Osteocyte (in vitro differentiated cells): ENCODE measurements at regions not wholly inside any gene's neighbourhood (a gene's known extent, or its start where the extent isn't known, plus 50 kb on each side); places are given as distances from the start of the nearest gene placed in this dataset.

Source experiments
- DNase-seq: peaks from one replicate; pipeline ENCODE4 v3.0.0; 2021; ENCODE audit warnings: mixed read lengths; ENCODE audit not compliant: unreplicated experiment; ENCODE audit errors: extremely low spot score
- H3K27ac Mint-ChIP-seq: one replicate; pipeline ENCODE4 v1.8.0; 2021; ENCODE audit warnings: mild to moderate bottlenecking, mixed read lengths; ENCODE audit not compliant: unreplicated experiment
- H3K27me3 Mint-ChIP-seq: one replicate; pipeline ENCODE4 v1.8.0; 2021; ENCODE audit warnings: mixed read lengths; ENCODE audit not compliant: unreplicated experiment
- H3K36me3 Mint-ChIP-seq: one replicate; pipeline ENCODE4 v1.8.0; 2021; ENCODE audit warnings: mixed read lengths; ENCODE audit not compliant: unreplicated experiment
- H3K4me1 Mint-ChIP-seq: one replicate; pipeline ENCODE4 v1.8.0; 2021; ENCODE audit warnings: mixed read lengths; ENCODE audit not compliant: unreplicated experiment
- H3K4me3 Mint-ChIP-seq: one replicate; pipeline ENCODE4 v1.8.0; 2021; ENCODE audit warnings: mild to moderate bottlenecking, moderate library complexity, mixed read lengths; ENCODE audit not compliant: unreplicated experiment
- H3K9me3 Mint-ChIP-seq: one replicate; pipeline ENCODE4 v1.8.0; 2021; ENCODE audit warnings: mixed read lengths; ENCODE audit not compliant: unreplicated experiment
- CTCF ChIP-seq: fragments of 200-600 bp; sonication (generic); IDR thresholded peaks from 2 replicates; pipeline ENCODE4 v1.5.0; 2021; ENCODE audit warnings: antibody characterized with exemption, mild to moderate bottlenecking, moderate library complexity

GRCh38 chr16:54356391-54356790 is 69.8 kb upstream of the IRX3 start:
- no peaks in the 10 kb centered on the region for H3K36me3 Mint-ChIP-seq
- no peak for DNase-seq
- TF ChIP-seq CTCF: no peak
- no peak overlapping the region for H3K4me3 Mint-ChIP-seq
- no peak overlapping the region for H3K27ac Mint-ChIP-seq
- H3K4me1 Mint-ChIP-seq: no peaks in the 10 kb centered on the region
- H3K9me3 Mint-ChIP-seq: peaks cover 9% of the 10 kb centered on the region
- H3K27me3 Mint-ChIP-seq: peaks cover 14% of the 10 kb centered on the region

- Mint-ChIP-seq H3K4me1 (no peaks in the 10 kb centered on the region), H3K9me3 (peaks cover 9% of the 10 kb centered on the region), H3K36me3 (no peaks in the 10 kb centered on the region), H3K27me3 (peaks cover 5% of the 10 kb centered on the region), H3K27ac (no peak overlapping the region), H3K4me3 (no peak overlapping the region)
- TF ChIP-seq CTCF: no peak
- no peak for DNase-seq
These were observed 68.7 kb upstream of the IRX3 start for GRCh38 chr16:54355251-54355650.

- no peak for TF ChIP-seq CTCF
- peaks cover 2% of the 10 kb centered on the region for H3K27me3 Mint-ChIP-seq
- H3K4me3 Mint-ChIP-seq: no peak overlapping the region
- no peak overlapping the region for H3K27ac Mint-ChIP-seq
- peaks cover 9% of the 10 kb centered on the region for H3K9me3 Mint-ChIP-seq
- no peaks in the 10 kb centered on the region for H3K36me3 Mint-ChIP-seq
- no peaks in the 10 kb centered on the region for H3K4me1 Mint-ChIP-seq
- no peak for DNase-seq
These were observed 66.5 kb upstream of the IRX3 start for GRCh38 chr16:54353097-54353496.

GRCh38 chr16:54351171-54351570 is 64.6 kb upstream of the IRX3 start:
- H3K36me3 Mint-ChIP-seq: no peaks in the 10 kb centered on the region
- TF ChIP-seq CTCF: no peak
- H3K4me1 Mint-ChIP-seq: no peaks in the 10 kb centered on the region
- H3K9me3 Mint-ChIP-seq: peaks cover 9% of the 10 kb centered on the region
- H3K27ac Mint-ChIP-seq: no peak overlapping the region
- H3K4me3 Mint-ChIP-seq: no peak overlapping the region
- peaks cover 3% of the 10 kb centered on the region for H3K27me3 Mint-ChIP-seq
- no peak for DNase-seq

- Mint-ChIP-seq H3K4me1 (no peaks in the 10 kb centered on the region), H3K36me3 (no peaks in the 10 kb centered on the region), H3K27ac (no peak overlapping the region), H3K4me3 (no peak overlapping the region), H3K9me3 (no peaks in the 10 kb centered on the region), H3K27me3 (peaks cover 8% of the 10 kb centered on the region)
- DNase-seq: no peak
- TF ChIP-seq CTCF: no peak
These were observed 61.4 kb upstream of the IRX3 start for GRCh38 chr16:54347961-54348360.
